Keratinocyte (primary cell): ENCODE measurements at regions not wholly inside any gene's neighbourhood (a gene's known extent, or its start where the extent isn't known, plus 50 kb on each side); places are given as distances from the start of the nearest gene placed in this dataset.

ENCODE experiments used
- DNase-seq: peaks from one replicate; pipeline ENCODE4 v3.0.0-alpha.2; 2011; ENCODE audit warnings: low read depth, missing footprints, low spot score
- FAIRE-seq: peaks from 2 replicates; lab custom pipeline; 2011; peaks lifted over from hg19 to GRCh38; lab: Jason Lieb, UNC
- H2AFZ ChIP-seq: 2 replicates; pipeline ENCODE4 v1.6.0; 2012; ENCODE audit warnings: low read length, control low read depth, inconsistent platforms; ENCODE audit not compliant: control insufficient read depth
- H3K27ac ChIP-seq: 2 replicates; pipeline ENCODE4 v1.5.1; 2011; ENCODE audit warnings: low read length; ENCODE audit not compliant: control insufficient read depth, insufficient read depth
- H3K27me3 ChIP-seq: 3 replicates; pipeline ENCODE4 v1.6.0; 2011; ENCODE audit warnings: low read length; ENCODE audit not compliant: control insufficient read depth, insufficient read depth; ENCODE audit errors: extremely low read depth
- H3K36me3 ChIP-seq, 2 experiments: 2 replicates in 1 of 2; 3 replicates in 1 of 2; pipeline ENCODE4 v1.5.1; 2011; ENCODE audit warnings: low read length in 2 of 2, mild to moderate bottlenecking in 1 of 2; ENCODE audit not compliant: control insufficient read depth in 2 of 2, insufficient read depth in 2 of 2; ENCODE audit errors: extremely low read depth in 1 of 2
- H3K4me1 ChIP-seq: 3 replicates; pipeline ENCODE4 v1.5.1; 2011; ENCODE audit warnings: low read length; ENCODE audit not compliant: control insufficient read depth, insufficient read depth; ENCODE audit errors: extremely low read depth
- H3K4me2 ChIP-seq: 3 replicates; pipeline ENCODE4 v1.6.0; 2011; ENCODE audit warnings: low read depth, low read length; ENCODE audit not compliant: control insufficient read depth, insufficient read depth; ENCODE audit errors: extremely low read depth
- H3K4me3 ChIP-seq, 3 experiments: fragments of 200-600 bp in 1 of 3; sonication (generic) in 1 of 3; 2 replicates in 2 of 3; 3 replicates in 1 of 3; pipeline ENCODE4 v1.5.1; 2011 to 2016; ENCODE audit warnings: low read length in 3 of 3, mild to moderate bottlenecking in 3 of 3, control low read depth in 2 of 3, inconsistent platforms in 1 of 3, low read depth in 1 of 3, mixed read lengths in 1 of 3, mixed run types in 1 of 3, moderate library complexity in 1 of 3; ENCODE audit not compliant: control insufficient read depth in 2 of 3, insufficient read depth in 2 of 3; ENCODE audit errors: extremely low read depth in 1 of 3
- H3K79me2 ChIP-seq: 2 replicates; pipeline ENCODE4 v1.6.0; 2012; ENCODE audit warnings: low read length; ENCODE audit not compliant: control insufficient read depth, insufficient read depth
- H3K9ac ChIP-seq: 3 replicates; pipeline ENCODE4 v1.6.0; 2011; ENCODE audit warnings: low read length; ENCODE audit not compliant: control insufficient read depth, insufficient read depth; ENCODE audit errors: extremely low read depth
- H3K9me1 ChIP-seq: 3 replicates; pipeline ENCODE4 v1.6.0; 2011; ENCODE audit warnings: low read length; ENCODE audit not compliant: control insufficient read depth, insufficient read depth; ENCODE audit errors: extremely low read depth
- H3K9me3 ChIP-seq: 2 replicates; pipeline ENCODE4 v1.5.1; 2012; ENCODE audit warnings: low read depth, low read length; ENCODE audit not compliant: control insufficient read depth
- H4K20me1 ChIP-seq: 3 replicates; pipeline ENCODE4 v1.6.0; 2011; ENCODE audit warnings: low read length; ENCODE audit not compliant: control insufficient read depth, insufficient read depth; ENCODE audit errors: extremely low read depth
- CTCF ChIP-seq, 3 experiments: IDR thresholded peaks in 1 of 3; conservative IDR thresholded peaks in 1 of 3; optimal IDR thresholded peaks in 1 of 3; 2 replicates in 2 of 3; 3 replicates in 1 of 3; pipeline versions ENCODE3 to v1.5.1; 2011; ENCODE audit warnings: low read length in 3 of 3, mild to moderate bottlenecking in 3 of 3, moderate library complexity in 2 of 3, control low read depth in 1 of 3, inconsistent platforms in 1 of 3; ENCODE audit not compliant: insufficient read depth in 2 of 3; ENCODE audit errors: extremely low read depth in 1 of 3
- EZH2 ChIP-seq: IDR thresholded peaks from one replicate; pipeline ENCODE4 v1.6.1; 2012; ENCODE audit warnings: inconsistent platforms, mild to moderate bottlenecking, low read length, moderate library complexity
- dilution Hi-C: fragments of 300-500 bp; cut with MboI; formaldehyde crosslinking; loops from one replicate; pipeline ENCODE4 v1.7.0; 2020; ENCODE audit warnings: low sequenced_read_pairs; ENCODE audit not compliant: extremely low pct_ligation_motif_present

GRCh38 chr1:98003442-98003841 lies 82.6 kb upstream of the DPYD start:
- TF ChIP-seq EZH2 (no peak), CTCF (optimal IDR thresholded peaks at IDR 0.05 in 1 of 3, IDR thresholded peaks at IDR 0.05 in 1 of 3, conservative IDR thresholded peaks at IDR 0.05 in 1 of 3; ENCODE audit: extremely low read depth in 1 of 3, insufficient read depth in 2 of 3, low read length in 3 of 3) (no peak)
- no peaks in the 10 kb centered on the region for H3K9me1 ChIP-seq
- H4K20me1 ChIP-seq: no peaks in the 10 kb centered on the region
- no peak for FAIRE-seq
- H3K9ac ChIP-seq: no peak overlapping the region
- H3K27ac ChIP-seq: no peak overlapping the region
- no peak overlapping the region for H2AFZ ChIP-seq
- H3K4me1 ChIP-seq: peaks cover 7% of the 10 kb centered on the region
- no peaks in the 10 kb centered on the region for H3K27me3 ChIP-seq
- no peaks in the 10 kb centered on the region for H3K79me2 ChIP-seq
- no peak overlapping the region for H3K4me3 ChIP-seq
- H3K4me2 ChIP-seq: no peak overlapping the region
- dilution Hi-C loops: no loop called here
- no peak for DNase-seq
- H3K36me3 ChIP-seq: no peaks in the 10 kb centered on the region
- H3K9me3 ChIP-seq: no peaks in the 10 kb centered on the region

GRCh38 chr1:98002288-98002687 lies 81.5 kb upstream of the DPYD start:
- FAIRE-seq (no peak), DNase-seq (no peak)
- H3K36me3 ChIP-seq: no peaks in the 10 kb centered on the region
- H3K27me3 ChIP-seq: no peaks in the 10 kb centered on the region
- dilution Hi-C loops: no loop called here
- no peak overlapping the region for H2AFZ ChIP-seq
- no peak overlapping the region for H3K27ac ChIP-seq
- H3K4me3 ChIP-seq: no peak overlapping the region
- H3K9me1 ChIP-seq: no peaks in the 10 kb centered on the region
- H4K20me1 ChIP-seq: no peaks in the 10 kb centered on the region
- no peak overlapping the region for H3K9ac ChIP-seq
- H3K4me2 ChIP-seq: no peak overlapping the region
- no peak for TF ChIP-seq CTCF (optimal IDR thresholded peaks at IDR 0.05 in 1 of 3, IDR thresholded peaks at IDR 0.05 in 1 of 3, conservative IDR thresholded peaks at IDR 0.05 in 1 of 3; ENCODE audit: extremely low read depth in 1 of 3, insufficient read depth in 2 of 3, low read length in 3 of 3)
- TF ChIP-seq EZH2: no peak
- no peaks in the 10 kb centered on the region for H3K79me2 ChIP-seq
- peaks cover 7% of the 10 kb centered on the region for H3K4me1 ChIP-seq
- no peaks in the 10 kb centered on the region for H3K9me3 ChIP-seq
